ENCODE measurements at regions not wholly inside any gene's neighbourhood (a gene's known extent, or its start where the extent isn't known, plus 50 kb on each side); places are given as distances from the start of the nearest gene placed in this dataset.

DNA sequence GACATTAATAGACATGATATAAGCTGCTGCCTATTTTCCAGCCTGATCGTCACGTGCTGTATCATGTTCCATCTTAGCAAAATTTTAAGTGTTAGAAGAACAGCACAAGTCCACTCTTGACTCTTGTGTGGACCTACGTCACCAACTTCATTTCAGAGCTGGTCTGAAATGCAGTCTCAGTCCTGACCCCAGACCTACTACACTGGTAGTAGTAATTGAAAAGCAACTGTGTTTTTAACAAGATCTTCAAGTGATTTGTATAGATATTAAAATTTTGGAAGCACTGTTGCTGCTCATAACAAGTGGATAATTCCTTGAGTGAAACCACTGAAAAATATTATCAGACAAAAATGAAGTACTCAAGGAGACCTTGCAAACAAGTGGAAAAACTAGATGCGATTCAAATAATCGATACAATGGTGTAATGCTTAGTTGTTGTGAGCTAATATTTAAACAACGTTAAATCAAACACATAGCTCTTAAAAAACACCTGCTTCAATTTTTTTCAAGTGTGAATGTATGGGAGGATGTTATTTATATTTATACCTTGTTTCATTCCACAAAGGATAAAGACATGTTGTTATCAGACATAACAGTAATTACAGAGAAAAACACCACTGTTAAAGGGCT, 110.9 kb upstream of the JAG1 start:
- Histone ChIP-seq H3K36me3 (ENCODE audit: insufficient read depth, low read length) (no peaks in the 10 kb centered on the region), H3K9me3 (ENCODE audit: control insufficient read depth, insufficient read depth, low read length) (no peaks in the 10 kb centered on the region), H3K4me1 (ENCODE audit: insufficient read depth, low read length) (peaks cover 24% of the 10 kb centered on the region), H3K9ac (ENCODE audit: low read depth, low read length) (no peak overlapping the region)

GRCh38 chr20:10786678-10787077, 112.9 kb upstream of the JAG1 start:
- H3K36me3 ChIP-seq (ENCODE audit: insufficient read depth, low read length): no peaks in the 10 kb centered on the region
- peaks cover 22% of the 10 kb centered on the region for H3K4me1 ChIP-seq (ENCODE audit: insufficient read depth, low read length)
- no peak overlapping the region for H3K9ac ChIP-seq (ENCODE audit: low read depth, low read length)
- H3K9me3 ChIP-seq (ENCODE audit: control insufficient read depth, insufficient read depth, low read length): no peaks in the 10 kb centered on the region

DNA sequence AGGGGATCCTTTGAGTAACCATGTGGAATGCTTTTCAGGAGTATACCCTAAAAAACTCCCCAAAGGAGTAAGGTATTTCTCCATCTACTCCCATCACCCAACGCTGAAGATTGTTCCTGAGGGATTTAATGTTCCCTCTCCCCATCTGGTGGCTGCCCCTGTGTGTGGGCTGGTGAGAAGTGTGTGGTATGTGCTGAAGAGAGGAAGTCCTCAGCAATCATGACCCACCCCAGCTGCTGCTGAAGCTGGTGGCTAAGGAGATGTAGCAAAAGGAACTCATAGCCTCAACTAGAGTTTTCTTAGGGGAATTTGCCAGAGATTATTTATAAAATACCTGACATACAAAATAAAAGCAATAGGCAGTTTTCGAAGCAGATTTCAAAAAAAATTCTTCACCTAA, 114.3 kb upstream of the JAG1 start:
- Histone ChIP-seq H3K9ac (ENCODE audit: low read depth, low read length) (no peak overlapping the region), H3K4me1 (ENCODE audit: insufficient read depth, low read length) (peaks cover 21% of the 10 kb centered on the region), H3K9me3 (ENCODE audit: control insufficient read depth, insufficient read depth, low read length) (no peaks in the 10 kb centered on the region), H3K36me3 (ENCODE audit: insufficient read depth, low read length) (no peaks in the 10 kb centered on the region)

GRCh38 chr20:10788877-10789276, 115.1 kb upstream of the JAG1 start:
- H3K9ac ChIP-seq (ENCODE audit: low read depth, low read length): no peak overlapping the region
- peaks cover 13% of the 10 kb centered on the region for H3K4me1 ChIP-seq (ENCODE audit: insufficient read depth, low read length)
- no peaks in the 10 kb centered on the region for H3K9me3 ChIP-seq (ENCODE audit: control insufficient read depth, insufficient read depth, low read length)
- H3K36me3 ChIP-seq (ENCODE audit: insufficient read depth, low read length): no peaks in the 10 kb centered on the region

- Histone ChIP-seq H3K9ac (ENCODE audit: low read depth, low read length) (no peak overlapping the region), H3K9me3 (ENCODE audit: control insufficient read depth, insufficient read depth, low read length) (no peaks in the 10 kb centered on the region), H3K4me1 (ENCODE audit: insufficient read depth, low read length) (peaks cover 13% of the 10 kb centered on the region), H3K36me3 (ENCODE audit: insufficient read depth, low read length) (no peaks in the 10 kb centered on the region)
These were observed 115.6 kb upstream of the JAG1 start for GRCh38 chr20:10789386-10789785.

GRCh38 chr20:10790013-10790412, 116.2 kb upstream of the JAG1 start:
- Histone ChIP-seq H3K4me1 (ENCODE audit: insufficient read depth, low read length) (peaks cover 8% of the 10 kb centered on the region; the same call in 1 of the 2 replicates), H3K9me3 (ENCODE audit: control insufficient read depth, insufficient read depth, low read length) (no peaks in the 10 kb centered on the region), H3K36me3 (ENCODE audit: insufficient read depth, low read length) (no peaks in the 10 kb centered on the region), H3K9ac (ENCODE audit: low read depth, low read length) (no peak overlapping the region)

GRCh38 chr20:10792291-10792690, 118.5 kb upstream of the JAG1 start:
- H3K9me3 ChIP-seq (ENCODE audit: control insufficient read depth, insufficient read depth, low read length): no peaks in the 10 kb centered on the region
- H3K9ac ChIP-seq (ENCODE audit: low read depth, low read length): no peak overlapping the region
- no peaks in the 10 kb centered on the region for H3K36me3 ChIP-seq (ENCODE audit: insufficient read depth, low read length)
- H3K4me1 ChIP-seq (ENCODE audit: insufficient read depth, low read length): 0 out of 2 replicates have a peak, but pooled peaks cover 12% of the 10 kb centered on the region

- 0 out of 2 replicates have a peak, but pooled peaks cover 12% of the 10 kb centered on the region for H3K4me1 ChIP-seq (ENCODE audit: insufficient read depth, low read length)
- no peaks in the 10 kb centered on the region for H3K36me3 ChIP-seq (ENCODE audit: insufficient read depth, low read length)
- no peak overlapping the region for H3K9ac ChIP-seq (ENCODE audit: low read depth, low read length)
These were observed 120.0 kb upstream of the JAG1 start for GRCh38 chr20:10793766-10794165.

DNA sequence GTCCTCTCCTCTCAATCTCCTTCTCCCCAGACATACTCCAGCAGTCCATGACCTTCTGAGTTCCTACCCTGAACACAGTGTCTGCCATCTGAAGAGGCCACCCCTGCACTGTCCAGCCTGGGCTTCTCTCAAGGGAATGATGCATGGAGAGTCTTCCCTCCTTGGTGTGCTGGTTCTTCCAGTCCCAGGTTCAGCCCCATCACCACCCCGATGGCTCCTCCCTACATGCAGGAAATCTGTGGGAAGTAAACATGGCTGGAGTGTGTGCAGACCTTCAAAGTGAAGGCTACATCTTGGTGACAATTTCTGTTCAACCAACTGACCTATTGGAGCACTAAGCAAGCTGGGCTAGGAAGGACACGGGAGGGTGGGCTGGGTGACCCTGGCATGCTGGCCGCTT, 121.0 kb upstream of the JAG1 start:
- H3K9ac ChIP-seq (ENCODE audit: low read depth, low read length): no peak overlapping the region
- H3K4me1 ChIP-seq (ENCODE audit: insufficient read depth, low read length): 0 out of 2 replicates have a peak, but pooled peaks cover 12% of the 10 kb centered on the region
- no peaks in the 10 kb centered on the region for H3K36me3 ChIP-seq (ENCODE audit: insufficient read depth, low read length)
- H3K9me3 ChIP-seq (ENCODE audit: control insufficient read depth, insufficient read depth, low read length): no peaks in the 10 kb centered on the region

More at GRCh38 chr20:10793766-10794165, 120.0 kb upstream of the JAG1 start:
- no peaks in the 10 kb centered on the region for H3K9me3 ChIP-seq (ENCODE audit: control insufficient read depth, insufficient read depth, low read length)

GRCh38 chr20:10795286-10796026, 121.7 kb upstream of the JAG1 start:
- H3K36me3 ChIP-seq (ENCODE audit: insufficient read depth, low read length): no peaks in the 10 kb centered on the region
- H3K4me1 ChIP-seq (ENCODE audit: insufficient read depth, low read length): 0 out of 2 replicates have a peak, but pooled peaks cover 8% of the 10 kb centered on the region
- no peak overlapping the region for H3K9ac ChIP-seq (ENCODE audit: low read depth, low read length)
- H3K9me3 ChIP-seq (ENCODE audit: control insufficient read depth, insufficient read depth, low read length): no peaks in the 10 kb centered on the region

DNA sequence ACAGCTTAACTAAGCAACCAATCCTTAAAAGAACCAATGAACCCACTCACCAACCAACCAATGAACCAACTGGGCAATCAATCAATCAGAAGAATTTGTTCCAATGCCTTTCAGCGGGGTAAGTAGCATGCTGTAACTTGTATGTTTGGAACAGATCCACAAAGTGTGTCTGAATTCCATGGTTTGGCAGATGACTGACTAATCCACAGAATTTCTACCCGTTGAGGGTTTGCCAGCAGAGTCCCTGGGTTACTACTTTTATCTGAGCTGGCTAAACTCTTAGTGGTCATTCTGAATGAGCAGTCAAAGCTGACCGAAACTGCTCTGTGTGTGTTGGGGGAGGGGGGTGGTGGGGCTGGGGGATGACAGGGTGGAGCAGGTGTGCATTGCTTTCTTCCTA, 125.0 kb upstream of the JAG1 start:
- Histone ChIP-seq H3K9me3 (ENCODE audit: control insufficient read depth, insufficient read depth, low read length) (no peaks in the 10 kb centered on the region), H3K4me1 (ENCODE audit: insufficient read depth, low read length) (0 out of 2 replicates have a peak, but pooled peaks cover 8% of the 10 kb centered on the region), H3K9ac (ENCODE audit: low read depth, low read length) (no peak overlapping the region), H3K36me3 (ENCODE audit: insufficient read depth, low read length) (no peaks in the 10 kb centered on the region)

GRCh38 chr20:10799735-10800134, 125.9 kb upstream of the JAG1 start:
- no peaks in the 10 kb centered on the region for H3K9me3 ChIP-seq (ENCODE audit: control insufficient read depth, insufficient read depth, low read length)
- 0 out of 2 replicates have a peak, but pooled peaks cover 4% of the 10 kb centered on the region for H3K4me1 ChIP-seq (ENCODE audit: insufficient read depth, low read length)
- no peak overlapping the region for H3K9ac ChIP-seq (ENCODE audit: low read depth, low read length)
- no peaks in the 10 kb centered on the region for H3K36me3 ChIP-seq (ENCODE audit: insufficient read depth, low read length)

GRCh38 chr20:10800288-10800687, 126.5 kb upstream of the JAG1 start:
- H3K9me3 ChIP-seq (ENCODE audit: control insufficient read depth, insufficient read depth, low read length): no peaks in the 10 kb centered on the region
- H3K4me1 ChIP-seq (ENCODE audit: insufficient read depth, low read length): 0 out of 2 replicates have a peak, but pooled peaks cover 1% of the 10 kb centered on the region
- H3K36me3 ChIP-seq (ENCODE audit: insufficient read depth, low read length): no peaks in the 10 kb centered on the region
- H3K9ac ChIP-seq (ENCODE audit: low read depth, low read length): no peak overlapping the region

DNA sequence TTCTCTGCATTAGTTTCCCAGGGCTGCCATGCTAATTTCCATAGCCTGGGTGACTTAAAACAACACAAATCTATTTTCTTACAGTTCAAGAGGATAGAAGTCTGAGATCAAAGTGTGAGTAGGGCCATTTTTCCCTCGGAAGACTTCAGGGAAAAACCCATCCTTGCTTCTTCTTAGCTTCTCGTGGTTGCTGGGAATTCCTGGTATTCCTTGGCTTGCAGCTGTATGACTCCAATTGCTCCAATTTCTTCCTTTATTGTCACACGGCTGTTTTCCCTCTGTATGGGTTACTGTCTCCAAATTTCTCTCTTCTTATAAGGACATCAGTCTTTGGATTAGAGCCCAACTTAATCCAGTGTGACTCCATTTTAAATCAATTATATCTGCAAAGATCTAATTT, 128.4 kb upstream of the JAG1 start:
- Histone ChIP-seq H3K9me3 (ENCODE audit: control insufficient read depth, insufficient read depth, low read length) (no peaks in the 10 kb centered on the region), H3K4me1 (ENCODE audit: insufficient read depth, low read length) (peaks cover 9% of the 10 kb centered on the region; the same call in 1 of the 2 replicates), H3K9ac (ENCODE audit: low read depth, low read length) (no peak overlapping the region), H3K36me3 (ENCODE audit: insufficient read depth, low read length) (no peaks in the 10 kb centered on the region)

- H3K4me1 ChIP-seq (ENCODE audit: insufficient read depth, low read length): peaks cover 9% of the 10 kb centered on the region; the same call in 1 of the 2 replicates
- H3K9me3 ChIP-seq (ENCODE audit: control insufficient read depth, insufficient read depth, low read length): no peaks in the 10 kb centered on the region
- no peaks in the 10 kb centered on the region for H3K36me3 ChIP-seq (ENCODE audit: insufficient read depth, low read length)
- H3K9ac ChIP-seq (ENCODE audit: low read depth, low read length): no peak overlapping the region
These were observed 132.0 kb upstream of the JAG1 start for GRCh38 chr20:10805764-10806163.
